Fibroblast of lung (primary cell): ENCODE measurements at regions not wholly inside any gene's neighbourhood (a gene's known extent, or its start where the extent isn't known, plus 50 kb on each side); places are given as distances from the start of the nearest gene placed in this dataset.

ENCODE experiments used
- DNase-seq, 2 donors: peaks; one replicate each; pipeline versions ENCODE4 v3.0.0 to v3.0.0-alpha.2; 2010; ENCODE audit warnings: low read depth in 2 of 2
- H2AFZ ChIP-seq: 2 replicates; pipeline ENCODE4 v1.5.1; 2012; ENCODE audit warnings: low read length, control low read depth, inconsistent platforms
- H3K27ac ChIP-seq: 2 replicates; pipeline ENCODE4 v1.5.1; 2011; ENCODE audit warnings: low read length, control low read depth; ENCODE audit not compliant: insufficient read depth
- H3K27me3 ChIP-seq: 2 replicates; pipeline ENCODE4 v1.5.1; 2011; ENCODE audit warnings: mild to moderate bottlenecking, low read length; ENCODE audit not compliant: control insufficient read depth, insufficient read depth
- H3K36me3 ChIP-seq: 2 replicates; pipeline ENCODE4 v1.5.1; 2011; ENCODE audit warnings: low read length; ENCODE audit not compliant: control insufficient read depth, insufficient read depth
- H3K4me1 ChIP-seq: 2 replicates; pipeline ENCODE4 v1.5.1; 2011; ENCODE audit warnings: low read length; ENCODE audit not compliant: control insufficient read depth, insufficient read depth; ENCODE audit errors: extremely low read depth
- H3K4me2 ChIP-seq: 2 replicates; pipeline ENCODE4 v1.5.1; 2011; ENCODE audit warnings: low read length, control low read depth; ENCODE audit not compliant: insufficient read depth; ENCODE audit errors: extremely low read depth
- H3K4me3 ChIP-seq, 4 experiments: fragments of 200-600 bp in 1 of 4; sonication (generic) in 1 of 4; replicated peaks in 1 of 4; 2 replicates each; pipeline ENCODE4 v1.5.1; 2011 to 2016; ENCODE audit warnings: low read length in 4 of 4, low read depth in 3 of 4, mild to moderate bottlenecking in 3 of 4, control low read depth in 2 of 4, inconsistent platforms in 1 of 4, mixed read lengths in 1 of 4; ENCODE audit not compliant: insufficient read depth in 1 of 4; ENCODE audit errors: control extremely low read depth in 1 of 4
- H3K79me2 ChIP-seq: 2 replicates; pipeline ENCODE4 v1.5.1; 2012; ENCODE audit warnings: mild to moderate bottlenecking, low read length, inconsistent platforms; ENCODE audit not compliant: control insufficient read depth, insufficient read depth
- H3K9ac ChIP-seq: 2 replicates; pipeline ENCODE4 v1.5.1; 2011; ENCODE audit warnings: mild to moderate bottlenecking, low read length, control low read depth; ENCODE audit not compliant: insufficient read depth
- H3K9me3 ChIP-seq: 2 replicates; pipeline ENCODE4 v1.5.1; 2012; ENCODE audit warnings: low read depth, low read length; ENCODE audit not compliant: control insufficient read depth, insufficient read depth
- H4K20me1 ChIP-seq: 2 replicates; pipeline ENCODE4 v1.5.1; 2011; ENCODE audit warnings: low read length; ENCODE audit not compliant: control insufficient read depth, insufficient read depth; ENCODE audit errors: extremely low read depth
- CTCF ChIP-seq, 2 donors: IDR thresholded peaks in 1 of 2; conservative IDR thresholded peaks in 1 of 2; 1 replicate in 1 of 2; 2 replicates in 1 of 2; pipeline ENCODE4 v1.5.1; 2011 to 2012; ENCODE audit warnings: low read length in 2 of 2, control low read depth in 1 of 2, inconsistent platforms in 1 of 2, low read depth in 1 of 2, mild to moderate bottlenecking in 1 of 2
- EZH2 ChIP-seq: IDR thresholded peaks from 2 replicates; pipeline ENCODE4 v1.5.1; 2012; ENCODE audit warnings: low read length, control low read depth, mild to moderate bottlenecking; ENCODE audit errors: missing control alignments

GRCh38 chr4:15286041-15286440 is 141.8 kb upstream of the C1QTNF7 start:
- Histone ChIP-seq H3K36me3 (no peaks in the 10 kb centered on the region), H3K79me2 (no peaks in the 10 kb centered on the region), H3K4me1 (no peaks in the 10 kb centered on the region), H3K27ac (no peak overlapping the region), H2AFZ (no peak overlapping the region), H4K20me1 (no peaks in the 10 kb centered on the region), H3K27me3 (no peaks in the 10 kb centered on the region), H3K9me3 (no peaks in the 10 kb centered on the region), H3K9ac (no peak overlapping the region), H3K4me3 (no peak overlapping the region), H3K4me2 (no peak overlapping the region)
- TF ChIP-seq EZH2, result no peak
- TF ChIP-seq CTCF (conservative IDR thresholded peaks at IDR 0.05 in 1 of 2, IDR thresholded peaks at IDR 0.05 in 1 of 2; ENCODE audit: low read depth in 1 of 2, low read length in 2 of 2), result no peak
- no peak for DNase-seq

- Histone ChIP-seq H3K36me3 (no peaks in the 10 kb centered on the region), H3K4me2 (no peak overlapping the region), H3K4me1 (no peaks in the 10 kb centered on the region), H3K4me3 (no peak overlapping the region), H3K9ac (no peak overlapping the region), H3K27ac (no peak overlapping the region), H4K20me1 (no peaks in the 10 kb centered on the region), H3K27me3 (no peaks in the 10 kb centered on the region), H2AFZ (no peak overlapping the region), H3K9me3 (no peaks in the 10 kb centered on the region), H3K79me2 (no peaks in the 10 kb centered on the region)
- no peak for TF ChIP-seq CTCF (conservative IDR thresholded peaks at IDR 0.05 in 1 of 2, IDR thresholded peaks at IDR 0.05 in 1 of 2; ENCODE audit: low read depth in 1 of 2, low read length in 2 of 2)
- no peak for TF ChIP-seq EZH2
- no peak for DNase-seq
Measured at GRCh38 chr4:15291122-15291521, 136.7 kb upstream of the C1QTNF7 start.

GRCh38 chr4:15293711-15294110 is 134.1 kb upstream of the C1QTNF7 start:
- H3K79me2 ChIP-seq, result no peaks in the 10 kb centered on the region
- no peaks in the 10 kb centered on the region for H3K4me1 ChIP-seq
- no peak overlapping the region for H3K27ac ChIP-seq
- H3K9me3 ChIP-seq, result no peaks in the 10 kb centered on the region
- no peaks in the 10 kb centered on the region for H3K27me3 ChIP-seq
- H4K20me1 ChIP-seq, result no peaks in the 10 kb centered on the region
- no peak for TF ChIP-seq EZH2
- DNase-seq, result no peak
- H3K4me2 ChIP-seq, result no peak overlapping the region
- no peak overlapping the region for H2AFZ ChIP-seq
- H3K9ac ChIP-seq, result no peak overlapping the region
- H3K36me3 ChIP-seq, result no peaks in the 10 kb centered on the region
- H3K4me3 ChIP-seq, result no peak overlapping the region

- Histone ChIP-seq H3K4me2 (no peak overlapping the region), H3K79me2 (no peaks in the 10 kb centered on the region), H3K9me3 (no peaks in the 10 kb centered on the region), H3K9ac (no peak overlapping the region), H3K27ac (no peak overlapping the region), H4K20me1 (no peaks in the 10 kb centered on the region), H3K4me1 (no peaks in the 10 kb centered on the region), H2AFZ (no peak overlapping the region), H3K4me3 (no peak overlapping the region), H3K27me3 (no peaks in the 10 kb centered on the region), H3K36me3 (no peaks in the 10 kb centered on the region)
- no peak for TF ChIP-seq EZH2
- no peak for TF ChIP-seq CTCF (conservative IDR thresholded peaks at IDR 0.05 in 1 of 2, IDR thresholded peaks at IDR 0.05 in 1 of 2; ENCODE audit: low read depth in 1 of 2, low read length in 2 of 2)
- DNase-seq, result no peak
Measured at GRCh38 chr4:15294202-15294601, 133.6 kb upstream of the C1QTNF7 start.
